Osteocyte (in vitro differentiated cells): ENCODE measurements at regions not wholly inside any gene's neighbourhood (a gene's known extent, or its start where the extent isn't known, plus 50 kb on each side); places are given as distances from the start of the nearest gene placed in this dataset.

Source experiments
- DNase-seq: peaks from one replicate; pipeline ENCODE4 v3.0.0; 2021; ENCODE audit warnings: mixed read lengths; ENCODE audit not compliant: unreplicated experiment; ENCODE audit errors: extremely low spot score
- H3K27ac Mint-ChIP-seq: one replicate; pipeline ENCODE4 v1.8.0; 2021; ENCODE audit warnings: mild to moderate bottlenecking, mixed read lengths; ENCODE audit not compliant: unreplicated experiment
- H3K27me3 Mint-ChIP-seq: one replicate; pipeline ENCODE4 v1.8.0; 2021; ENCODE audit warnings: mixed read lengths; ENCODE audit not compliant: unreplicated experiment
- H3K36me3 Mint-ChIP-seq: one replicate; pipeline ENCODE4 v1.8.0; 2021; ENCODE audit warnings: mixed read lengths; ENCODE audit not compliant: unreplicated experiment
- H3K4me1 Mint-ChIP-seq: one replicate; pipeline ENCODE4 v1.8.0; 2021; ENCODE audit warnings: mixed read lengths; ENCODE audit not compliant: unreplicated experiment
- H3K4me3 Mint-ChIP-seq: one replicate; pipeline ENCODE4 v1.8.0; 2021; ENCODE audit warnings: mild to moderate bottlenecking, moderate library complexity, mixed read lengths; ENCODE audit not compliant: unreplicated experiment
- H3K9me3 Mint-ChIP-seq: one replicate; pipeline ENCODE4 v1.8.0; 2021; ENCODE audit warnings: mixed read lengths; ENCODE audit not compliant: unreplicated experiment
- TF ChIP-seq, protein P1 (sequence below): fragments of 200-600 bp; sonication (generic); IDR thresholded peaks from 2 replicates; pipeline ENCODE4 v1.5.0; 2021; ENCODE audit warnings: antibody characterized with exemption, mild to moderate bottlenecking, moderate library complexity

DNA sequence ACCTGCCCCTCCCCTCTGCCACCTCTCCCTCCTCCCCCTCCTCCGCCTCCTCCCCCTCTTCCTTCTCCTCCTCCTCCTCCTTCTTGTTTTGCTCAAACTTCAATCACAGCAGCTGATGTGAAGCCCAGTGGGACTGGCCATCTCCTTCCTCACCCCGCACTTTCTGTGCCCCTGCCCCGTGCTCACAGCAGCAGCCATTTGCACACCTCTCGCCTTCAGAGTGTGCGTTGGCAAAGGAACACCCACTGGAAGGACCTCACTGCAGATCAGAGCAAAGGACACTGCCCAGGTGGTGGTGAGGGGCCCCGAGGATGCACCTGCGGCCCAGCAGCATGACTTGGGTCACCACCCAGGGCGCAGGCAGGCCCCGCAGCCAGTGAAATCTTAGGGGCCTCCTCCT lies 98.8 kb downstream of the SOX1 start:
- Mint-ChIP-seq H3K9me3 (no peaks in the 10 kb centered on the region), H3K27me3 (no peaks in the 10 kb centered on the region), H3K27ac (no peak overlapping the region), H3K4me1 (no peaks in the 10 kb centered on the region), H3K36me3 (no peaks in the 10 kb centered on the region), H3K4me3 (no peak overlapping the region)
- TF ChIP-seq, protein P1, sequence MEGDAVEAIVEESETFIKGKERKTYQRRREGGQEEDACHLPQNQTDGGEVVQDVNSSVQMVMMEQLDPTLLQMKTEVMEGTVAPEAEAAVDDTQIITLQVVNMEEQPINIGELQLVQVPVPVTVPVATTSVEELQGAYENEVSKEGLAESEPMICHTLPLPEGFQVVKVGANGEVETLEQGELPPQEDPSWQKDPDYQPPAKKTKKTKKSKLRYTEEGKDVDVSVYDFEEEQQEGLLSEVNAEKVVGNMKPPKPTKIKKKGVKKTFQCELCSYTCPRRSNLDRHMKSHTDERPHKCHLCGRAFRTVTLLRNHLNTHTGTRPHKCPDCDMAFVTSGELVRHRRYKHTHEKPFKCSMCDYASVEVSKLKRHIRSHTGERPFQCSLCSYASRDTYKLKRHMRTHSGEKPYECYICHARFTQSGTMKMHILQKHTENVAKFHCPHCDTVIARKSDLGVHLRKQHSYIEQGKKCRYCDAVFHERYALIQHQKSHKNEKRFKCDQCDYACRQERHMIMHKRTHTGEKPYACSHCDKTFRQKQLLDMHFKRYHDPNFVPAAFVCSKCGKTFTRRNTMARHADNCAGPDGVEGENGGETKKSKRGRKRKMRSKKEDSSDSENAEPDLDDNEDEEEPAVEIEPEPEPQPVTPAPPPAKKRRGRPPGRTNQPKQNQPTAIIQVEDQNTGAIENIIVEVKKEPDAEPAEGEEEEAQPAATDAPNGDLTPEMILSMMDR: no peak
- no peak for DNase-seq

DNA sequence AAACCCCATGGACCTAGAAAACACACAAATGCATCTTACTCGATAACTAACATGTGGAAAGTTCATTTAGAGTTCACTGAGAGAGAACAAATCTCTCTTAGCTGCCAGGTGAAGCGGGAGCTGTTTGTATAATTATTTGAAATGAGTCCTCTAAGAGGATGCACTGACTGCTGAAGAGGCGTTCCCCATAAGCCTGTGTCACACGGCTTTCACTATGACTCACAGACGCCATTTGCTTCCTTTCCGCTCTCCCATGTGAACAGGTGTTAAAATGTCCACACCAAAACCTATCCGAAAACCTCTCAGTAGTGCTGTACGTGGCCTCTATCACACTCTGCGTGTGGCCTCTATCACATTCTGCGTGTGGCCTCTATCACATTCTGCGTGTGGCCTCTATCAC lies 101.8 kb downstream of the SOX1 start:
- H3K27ac Mint-ChIP-seq: no peak overlapping the region
- H3K36me3 Mint-ChIP-seq: no peaks in the 10 kb centered on the region
- H3K27me3 Mint-ChIP-seq: no peaks in the 10 kb centered on the region
- H3K4me1 Mint-ChIP-seq: no peaks in the 10 kb centered on the region
- H3K4me3 Mint-ChIP-seq: no peak overlapping the region
- peaks cover 2% of the 10 kb centered on the region for H3K9me3 Mint-ChIP-seq
- TF ChIP-seq, protein P1: no peak
- no peak for DNase-seq

DNA sequence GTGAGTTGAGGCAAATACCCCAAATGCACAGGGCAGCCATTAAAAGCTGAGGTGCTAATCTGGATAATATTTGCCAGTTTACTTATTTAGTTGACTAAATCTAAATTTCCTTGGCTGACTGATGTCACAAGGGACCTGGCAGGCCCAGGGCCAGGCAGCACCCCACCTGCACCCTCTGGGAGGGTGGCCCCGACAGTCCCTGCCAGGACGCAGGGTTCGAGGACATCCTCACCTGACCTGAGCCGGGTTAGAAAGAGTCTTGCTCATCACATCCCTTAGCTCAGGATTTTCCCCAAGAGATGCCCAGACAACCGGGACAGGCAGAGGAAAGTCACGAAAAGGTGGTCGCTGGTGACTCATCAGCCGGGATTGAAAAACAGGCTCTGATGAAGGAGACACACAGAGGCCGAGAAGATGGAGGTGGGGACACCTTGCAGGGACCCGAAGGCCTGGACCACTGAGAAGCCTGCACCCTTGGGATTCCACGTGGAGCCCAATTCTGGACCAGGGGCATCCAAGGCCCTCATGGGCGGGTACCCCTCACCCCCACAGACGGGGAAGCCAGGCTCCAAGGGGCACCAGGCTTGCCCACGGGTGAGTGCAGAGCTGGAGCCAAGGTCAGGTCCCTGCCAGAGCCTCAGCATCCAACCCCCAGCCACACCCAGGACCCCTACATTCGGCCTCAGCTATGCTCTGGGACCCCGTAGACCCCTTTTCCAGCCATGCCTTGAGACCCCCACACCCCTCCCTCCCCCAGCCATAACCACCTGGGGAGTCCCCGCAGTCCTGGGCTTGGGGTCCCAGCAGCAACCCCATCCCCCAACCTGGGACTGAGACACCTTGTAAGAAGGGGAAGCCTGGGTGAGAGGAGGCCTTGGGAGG lies 103.2 kb downstream of the SOX1 start:
- Mint-ChIP-seq H3K27ac (no peak overlapping the region), H3K4me1 (no peaks in the 10 kb centered on the region), H3K9me3 (peaks cover 12% of the 10 kb centered on the region), H3K4me3 (no peak overlapping the region), H3K27me3 (no peaks in the 10 kb centered on the region), H3K36me3 (no peaks in the 10 kb centered on the region)
- TF ChIP-seq, protein P1: no peak
- DNase-seq: no peak

DNA sequence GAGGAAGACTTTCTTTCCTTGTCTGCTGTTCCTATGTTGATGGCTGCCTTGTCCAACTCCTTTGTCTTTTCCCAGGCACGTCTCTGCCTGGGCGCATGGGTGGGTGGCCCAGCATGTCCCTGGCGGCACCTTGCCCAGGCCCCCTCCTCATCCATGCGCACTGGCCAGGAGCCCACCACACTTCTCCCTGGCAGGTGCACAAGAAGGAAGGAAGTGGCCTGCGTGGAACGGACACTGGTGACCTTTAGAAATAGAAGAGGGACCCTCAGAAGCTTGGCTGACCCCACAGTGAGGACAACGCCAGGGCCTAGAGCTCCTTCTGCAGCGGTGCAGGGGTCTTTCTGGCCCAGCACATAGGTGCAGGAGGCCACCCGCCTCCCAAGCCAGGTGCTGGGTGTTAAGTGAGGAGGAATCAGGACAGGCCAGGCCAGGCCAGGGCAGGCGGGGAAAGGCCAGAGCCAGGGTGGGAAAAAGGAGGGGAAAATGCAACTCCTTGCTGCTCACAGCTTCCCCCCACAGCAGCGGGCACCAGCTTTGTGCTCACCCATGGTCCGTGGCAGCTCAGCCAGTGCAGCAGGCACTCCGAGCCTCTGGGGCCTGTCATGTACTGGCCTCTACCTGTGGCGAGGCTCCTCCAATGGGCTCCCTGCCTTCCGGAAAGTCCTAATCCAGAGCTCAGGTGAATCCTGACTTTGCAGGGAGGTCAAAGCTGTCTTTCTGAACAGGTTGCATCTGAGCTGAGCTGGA lies 104.0 kb downstream of the SOX1 start:
- no peak overlapping the region for H3K27ac Mint-ChIP-seq
- H3K9me3 Mint-ChIP-seq: peaks cover 12% of the 10 kb centered on the region
- no peak overlapping the region for H3K4me3 Mint-ChIP-seq
- TF ChIP-seq, protein P1: no peak
- no peaks in the 10 kb centered on the region for H3K27me3 Mint-ChIP-seq
- H3K36me3 Mint-ChIP-seq: no peaks in the 10 kb centered on the region
- no peak for DNase-seq
- H3K4me1 Mint-ChIP-seq: no peaks in the 10 kb centered on the region

DNA sequence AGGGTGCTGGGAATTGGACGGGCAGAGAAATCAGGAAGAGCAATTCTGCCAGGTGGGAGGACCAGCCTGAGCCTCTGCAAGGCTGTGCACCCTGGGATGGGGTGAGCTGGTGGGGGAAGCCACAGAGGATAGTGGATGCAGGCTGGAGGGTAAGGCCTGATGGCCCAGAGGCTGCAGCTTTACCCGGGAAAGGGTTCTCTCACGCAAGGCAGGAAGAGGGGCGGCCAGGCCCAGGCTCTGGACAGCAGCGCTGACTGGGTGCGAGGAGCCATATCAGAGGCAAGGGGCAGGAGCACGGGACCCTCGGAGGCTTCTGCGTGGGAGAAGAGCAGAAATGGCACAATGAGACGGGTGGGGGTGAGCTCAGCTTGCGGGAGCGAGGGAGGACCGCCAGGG lies 104.6 kb downstream of the SOX1 start:
- Mint-ChIP-seq H3K4me3 (no peak overlapping the region), H3K27me3 (no peaks in the 10 kb centered on the region), H3K36me3 (no peaks in the 10 kb centered on the region), H3K4me1 (no peaks in the 10 kb centered on the region), H3K9me3 (peaks cover 12% of the 10 kb centered on the region), H3K27ac (no peak overlapping the region)
- TF ChIP-seq, protein P1: no peak
- no peak for DNase-seq
